ENCODE measurements at regions not wholly inside any gene's neighbourhood (a gene's known extent, or its start where the extent isn't known, plus 50 kb on each side); places are given as distances from the start of the nearest gene placed in this dataset.

DNA sequence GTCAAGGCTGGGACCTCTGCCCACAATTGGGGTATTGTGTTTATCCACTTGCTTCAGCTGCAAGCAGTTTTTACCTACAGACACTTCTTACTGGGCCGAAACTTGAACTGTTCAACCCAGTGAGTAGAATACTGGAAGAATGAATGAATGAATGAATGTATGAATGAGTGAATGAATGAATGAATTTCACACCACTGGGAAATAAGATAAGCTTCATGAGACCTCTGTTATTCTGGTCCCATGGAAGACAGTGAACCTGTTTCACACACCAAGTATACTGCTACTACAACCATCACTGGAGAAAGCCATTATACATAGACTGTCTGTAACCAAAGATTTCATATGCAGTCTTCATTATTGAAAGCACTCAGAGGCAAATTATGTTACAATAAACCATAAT is 295.0 kb upstream of the GULP1 start:
- no peak overlapping the region for H3K4me3 ChIP-seq (ENCODE audit: low read depth in 1 of 3, low read length in 3 of 3)
- H3K27me3 ChIP-seq (ENCODE audit: control insufficient read depth in 4 of 4, insufficient read depth in 4 of 4, low read length in 3 of 4): no peaks in the 10 kb centered on the region
- no peaks in the 10 kb centered on the region for H3K36me3 ChIP-seq (ENCODE audit: control insufficient read depth in 4 of 4, insufficient read depth in 3 of 4, low read depth in 1 of 4, low read length in 3 of 4)
- no peaks in the 10 kb centered on the region for H3K4me1 ChIP-seq (ENCODE audit: control insufficient read depth in 4 of 4, insufficient read depth in 4 of 4, low read length in 3 of 4)
- no peak overlapping the region for H3K9ac ChIP-seq (ENCODE audit: low read depth in 1 of 2, low read length in 2 of 2)
- no peak overlapping the region for H3K27ac ChIP-seq (ENCODE audit: low read depth in 1 of 2, low read length in 2 of 2)
- DNase-seq (ENCODE audit: low spot score): no peak
- 97% methylated on average over 1 of the region's 1 CpG for WGBS
- H3K9me3 ChIP-seq (ENCODE audit: control insufficient read depth in 4 of 4, low read length in 3 of 4): no peaks in the 10 kb centered on the region
- TF ChIP-seq REST (IDR thresholded peaks at IDR 0.05) (no peak), MAX (IDR thresholded peaks at IDR 0.05) (no peak)

DNA sequence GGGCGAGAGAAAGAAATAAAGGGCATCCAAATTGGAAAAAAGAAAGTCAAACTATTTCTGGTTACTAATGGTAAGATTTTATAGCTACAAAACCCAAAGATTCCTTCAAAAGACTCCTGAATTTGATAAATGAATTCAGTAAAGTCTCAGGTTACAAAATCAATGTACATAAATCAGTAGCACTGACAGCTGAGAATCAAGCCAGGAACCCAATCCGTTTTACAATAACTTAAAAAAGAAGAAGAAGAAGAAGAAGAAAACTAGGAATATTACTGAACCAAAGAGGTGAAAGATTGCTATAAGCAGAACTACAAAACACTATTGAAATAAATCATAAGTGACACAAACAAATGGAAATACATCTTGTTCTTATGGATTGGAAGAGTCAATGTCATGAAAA is 291.5 kb upstream of the GULP1 start:
- H3K9me3 ChIP-seq (ENCODE audit: control insufficient read depth in 4 of 4, low read length in 3 of 4): no peaks in the 10 kb centered on the region
- H3K9ac ChIP-seq (ENCODE audit: low read depth in 1 of 2, low read length in 2 of 2): no peak overlapping the region
- H3K4me3 ChIP-seq (ENCODE audit: low read depth in 1 of 3, low read length in 3 of 3): no peak overlapping the region
- TF ChIP-seq EGR1 (IDR thresholded peaks at IDR 0.05; ENCODE audit: low read depth in 2 of 2) (no peak), HNF4G (IDR thresholded peaks at IDR 0.05) (no peak), MAX (IDR thresholded peaks at IDR 0.05) (no peak), REST (IDR thresholded peaks at IDR 0.05) (no peak), RXRA (IDR thresholded peaks at IDR 0.05) (no peak), ZBTB33 (IDR thresholded peaks at IDR 0.05) (no peak), FOXA2 (IDR thresholded peaks at IDR 0.05) (no peak), JUND (IDR thresholded peaks at IDR 0.05) (no peak), GABPA (IDR thresholded peaks at IDR 0.05 in 1 of 2, conservative IDR thresholded peaks at IDR 0.05 in 1 of 2) (no peak), HNF4A (conservative IDR thresholded peaks at IDR 0.05) (no peak)
- TF ChIP-seq, protein P1, sequence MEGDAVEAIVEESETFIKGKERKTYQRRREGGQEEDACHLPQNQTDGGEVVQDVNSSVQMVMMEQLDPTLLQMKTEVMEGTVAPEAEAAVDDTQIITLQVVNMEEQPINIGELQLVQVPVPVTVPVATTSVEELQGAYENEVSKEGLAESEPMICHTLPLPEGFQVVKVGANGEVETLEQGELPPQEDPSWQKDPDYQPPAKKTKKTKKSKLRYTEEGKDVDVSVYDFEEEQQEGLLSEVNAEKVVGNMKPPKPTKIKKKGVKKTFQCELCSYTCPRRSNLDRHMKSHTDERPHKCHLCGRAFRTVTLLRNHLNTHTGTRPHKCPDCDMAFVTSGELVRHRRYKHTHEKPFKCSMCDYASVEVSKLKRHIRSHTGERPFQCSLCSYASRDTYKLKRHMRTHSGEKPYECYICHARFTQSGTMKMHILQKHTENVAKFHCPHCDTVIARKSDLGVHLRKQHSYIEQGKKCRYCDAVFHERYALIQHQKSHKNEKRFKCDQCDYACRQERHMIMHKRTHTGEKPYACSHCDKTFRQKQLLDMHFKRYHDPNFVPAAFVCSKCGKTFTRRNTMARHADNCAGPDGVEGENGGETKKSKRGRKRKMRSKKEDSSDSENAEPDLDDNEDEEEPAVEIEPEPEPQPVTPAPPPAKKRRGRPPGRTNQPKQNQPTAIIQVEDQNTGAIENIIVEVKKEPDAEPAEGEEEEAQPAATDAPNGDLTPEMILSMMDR (IDR thresholded peaks at IDR 0.05; ENCODE audit: low read depth, low read length, missing input control): no peak
- TF ChIP-seq, protein P2, sequence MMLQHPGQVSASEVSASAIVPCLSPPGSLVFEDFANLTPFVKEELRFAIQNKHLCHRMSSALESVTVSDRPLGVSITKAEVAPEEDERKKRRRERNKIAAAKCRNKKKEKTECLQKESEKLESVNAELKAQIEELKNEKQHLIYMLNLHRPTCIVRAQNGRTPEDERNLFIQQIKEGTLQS (IDR thresholded peaks at IDR 0.05): no peak
- no peaks in the 10 kb centered on the region for H3K27me3 ChIP-seq (ENCODE audit: control insufficient read depth in 4 of 4, insufficient read depth in 4 of 4, low read length in 3 of 4)
- no peak overlapping the region for H3K27ac ChIP-seq (ENCODE audit: low read depth in 1 of 2, low read length in 2 of 2)
- DNase-seq (ENCODE audit: low spot score): no peak
- H3K36me3 ChIP-seq (ENCODE audit: control insufficient read depth in 4 of 4, insufficient read depth in 3 of 4, low read depth in 1 of 4, low read length in 3 of 4): no peaks in the 10 kb centered on the region
- WGBS: 43% methylated on average over 2 of the region's 2 CpGs
- no peaks in the 10 kb centered on the region for H3K4me1 ChIP-seq (ENCODE audit: control insufficient read depth in 4 of 4, insufficient read depth in 4 of 4, low read length in 3 of 4)

All from liver (tissue), 8 donors.